IMR-90 (cell line): ENCODE measurements at regions not wholly inside any gene's neighbourhood (a gene's known extent, or its start where the extent isn't known, plus 50 kb on each side); places are given as distances from the start of the nearest gene placed in this dataset.

Experiments used
- ATAC-seq: fragments of 200-7000 bp; cut with Tn5 transposase; 2 replicates; pipeline ENCODE4 v1.9.1; 2020; ENCODE audit warnings: low read depth, mild to moderate bottlenecking, moderate library complexity
- BruUV-seq: library from RNA; stranded (reverse); fragments of 400-500 nt; replicated peaks from 2 replicates; lab custom pipeline; 2021; lab: Mats Ljungman, UMichigan
- CTCF ChIA-PET: fragments of 300-600 bp; formaldehyde crosslinking; extraction: SDS; loops from one replicate; lab custom pipeline; 2021; ENCODE audit warnings: antibody characterized with exemption; lab: Yijun Ruan, JAX
- POLR2A ChIA-PET: fragments of 300-600 bp; sonication (Branson Sonifier 250); formaldehyde crosslinking; loops from one replicate; lab custom pipeline; 2022; ENCODE audit warnings: antibody characterized with exemption; ENCODE audit not compliant: unreplicated experiment; lab: Charles Lee
- DNase-seq: peaks from one replicate; pipeline ENCODE4 v3.0.0; 2013
- H2AFZ ChIP-seq: replicated peaks from 2 replicates; pipeline ENCODE3; 2013; ENCODE audit warnings: low read length, mild to moderate bottlenecking; ENCODE audit not compliant: poor library complexity
- H2AK5ac ChIP-seq: 2 replicates; pipeline ENCODE4 v1.6.1; 2013; ENCODE audit warnings: low read depth, low read length, inconsistent platforms
- H2AK9ac ChIP-seq: replicated peaks from 2 replicates; pipeline ENCODE3; 2013; ENCODE audit warnings: mild to moderate bottlenecking, low read depth, low read length, moderate library complexity; ENCODE audit not compliant: poor library complexity
- H2BK120ac ChIP-seq: 2 replicates; pipeline ENCODE4 v1.6.1; 2013; ENCODE audit warnings: low read depth, low read length, inconsistent platforms
- H2BK15ac ChIP-seq: 3 replicates; pipeline ENCODE4 v1.6.1; 2013; ENCODE audit warnings: low read depth, low read length, inconsistent platforms
- H2BK20ac ChIP-seq: 2 replicates; pipeline ENCODE4 v1.6.1; 2013; ENCODE audit warnings: low read depth, mild to moderate bottlenecking, inconsistent platforms, low read length, moderate library complexity
- H2BK5ac ChIP-seq: 2 replicates; pipeline ENCODE4 v1.6.1; 2013; ENCODE audit warnings: mild to moderate bottlenecking, low read depth, low read length, inconsistent platforms; ENCODE audit not compliant: poor library complexity, severe bottlenecking
- H3K14ac ChIP-seq: replicated peaks from 2 replicates; pipeline ENCODE4 v1.6.1; 2013; ENCODE audit warnings: low read depth, low read length, inconsistent platforms
- H3K18ac ChIP-seq: 2 replicates; pipeline ENCODE4 v1.6.1; 2013; ENCODE audit warnings: low read depth, low read length, control low read depth
- H3K23ac ChIP-seq: 2 replicates; pipeline ENCODE4 v1.6.1; 2013; ENCODE audit warnings: low read depth, low read length, inconsistent platforms
- H3K27ac ChIP-seq: 2 replicates; pipeline ENCODE4 v1.5.1; 2013; ENCODE audit warnings: mild to moderate bottlenecking, control low read depth, low read length; ENCODE audit not compliant: insufficient read depth
- H3K27me3 ChIP-seq: 2 replicates; pipeline ENCODE4 v1.6.1; 2013; ENCODE audit warnings: low read length; ENCODE audit not compliant: control insufficient read depth, insufficient read depth
- H3K36me3 ChIP-seq: 2 replicates; pipeline ENCODE4 v1.6.1; 2013; ENCODE audit warnings: low read length, mixed read lengths; ENCODE audit not compliant: control insufficient read depth, insufficient read depth
- H3K4ac ChIP-seq: 2 replicates; pipeline ENCODE4 v1.6.1; 2013; ENCODE audit warnings: low read depth, low read length, inconsistent platforms
- H3K4me1 ChIP-seq: 2 replicates; pipeline ENCODE4 v1.6.1; 2013; ENCODE audit warnings: low read length, mixed read lengths; ENCODE audit not compliant: control insufficient read depth, insufficient read depth
- H3K4me2 ChIP-seq: 2 replicates; pipeline ENCODE4 v1.6.1; 2013; ENCODE audit warnings: low read depth, mild to moderate bottlenecking, control low read depth, low read length, moderate library complexity
- H3K4me3 ChIP-seq: 2 replicates; pipeline ENCODE4 v1.5.1; 2013; ENCODE audit warnings: low read depth, mild to moderate bottlenecking, control low read depth, low read length, moderate library complexity; ENCODE audit not compliant: insufficient read depth
- H3K56ac ChIP-seq: 2 replicates; pipeline ENCODE4 v1.6.1; 2013; ENCODE audit warnings: low read length, inconsistent platforms; ENCODE audit not compliant: insufficient read depth; ENCODE audit errors: extremely low read depth
- H3K79me1 ChIP-seq, 2 experiments: 2 replicates each; pipeline ENCODE4 v1.6.1; 2013; ENCODE audit warnings: low read length in 2 of 2, inconsistent platforms in 1 of 2, low read depth in 1 of 2
- H3K9ac ChIP-seq: 2 replicates; pipeline ENCODE4 v1.6.1; 2013; ENCODE audit warnings: low read depth, low read length, control low read depth
- H3K9me1 ChIP-seq: 2 replicates; pipeline ENCODE4 v1.6.1; 2013; ENCODE audit warnings: low read length, inconsistent platforms; ENCODE audit not compliant: insufficient read depth
- H3K9me3 ChIP-seq: 2 replicates; pipeline ENCODE4 v1.6.1; 2013; ENCODE audit warnings: low read length; ENCODE audit not compliant: control insufficient read depth, insufficient read depth
- H4K20me1 ChIP-seq: 2 replicates; pipeline ENCODE4 v1.6.1; 2013; ENCODE audit warnings: low read length, inconsistent platforms; ENCODE audit not compliant: insufficient read depth
- H4K5ac ChIP-seq: 2 replicates; pipeline ENCODE4 v1.6.1; 2013; ENCODE audit warnings: mild to moderate bottlenecking, low read depth, low read length, control low read depth
- H4K8ac ChIP-seq, 2 experiments: 2 replicates each; pipeline ENCODE4 v1.6.1; 2013; ENCODE audit warnings: low read depth in 2 of 2, low read length in 2 of 2, control low read depth in 1 of 2, inconsistent platforms in 1 of 2
- H4K91ac ChIP-seq: 2 replicates; pipeline ENCODE4 v1.6.1; 2013; ENCODE audit warnings: low read depth, low read length, inconsistent platforms; ENCODE audit not compliant: insufficient read depth
- BHLHE40 ChIP-seq: fragments of 150-350 bp; IDR thresholded peaks from 2 replicates; pipeline ENCODE4 v1.6.1; 2016; ENCODE audit warnings: mild to moderate bottlenecking, low read depth, low read length
- CEBPB ChIP-seq: IDR thresholded peaks from 2 replicates; pipeline ENCODE4 v1.6.1; 2012; ENCODE audit warnings: low read depth, low read length, improper control_type of control experiment
- CHD1 ChIP-seq: IDR thresholded peaks from 2 replicates; pipeline ENCODE4 v1.6.1; 2012; ENCODE audit warnings: low read depth, low read length, improper control_type of control experiment
- ELK1 ChIP-seq: fragments of 150-350 bp; IDR thresholded peaks from 2 replicates; pipeline ENCODE4 v1.6.1; 2016; ENCODE audit warnings: low read depth, mild to moderate bottlenecking, low read length, moderate library complexity, borderline replicate concordance
- FOS ChIP-seq: fragments of 150-350 bp; IDR thresholded peaks from 2 replicates; pipeline ENCODE4 v1.6.1; 2016; ENCODE audit warnings: low read depth, low read length
- MAFK ChIP-seq: IDR thresholded peaks from 2 replicates; pipeline ENCODE4 v1.6.1; 2012; ENCODE audit warnings: low read depth, low read length, improper control_type of control experiment
- MAZ ChIP-seq: IDR thresholded peaks from 2 replicates; pipeline ENCODE4 v1.6.1; 2012; ENCODE audit warnings: low read depth, mild to moderate bottlenecking, low read length, improper control_type of control experiment, moderate library complexity, borderline replicate concordance
- MXI1 ChIP-seq: IDR thresholded peaks from 2 replicates; pipeline ENCODE4 v1.6.1; 2012; ENCODE audit warnings: low read depth, mild to moderate bottlenecking, low read length, moderate library complexity, borderline replicate concordance
- NFE2L2 ChIP-seq: fragments of 150-350 bp; IDR thresholded peaks from 2 replicates; pipeline ENCODE4 v1.6.1; 2016; ENCODE audit warnings: low read depth, mild to moderate bottlenecking, low read length
- RAD21 ChIP-seq: IDR thresholded peaks from 2 replicates; pipeline ENCODE4 v1.6.1; 2012; ENCODE audit warnings: low read length, improper control_type of control experiment
- RCOR1 ChIP-seq: IDR thresholded peaks from 2 replicates; pipeline ENCODE4 v1.6.1; 2012; ENCODE audit warnings: mild to moderate bottlenecking, low read length, improper control_type of control experiment; ENCODE audit not compliant: insufficient replicate concordance
- RFX5 ChIP-seq: IDR thresholded peaks from 2 replicates; pipeline ENCODE4 v1.8.0; 2012; ENCODE audit warnings: low read depth, mild to moderate bottlenecking, low read length, moderate library complexity
- SMC3 ChIP-seq: fragments of 150-350 bp; IDR thresholded peaks from 2 replicates; pipeline ENCODE4 v1.6.1; 2016; ENCODE audit warnings: low read depth, mild to moderate bottlenecking, antibody characterized with exemption, low read length, moderate library complexity
- WGBS, 2 experiments: methylation state at CpG; one replicate each; pipeline versions ENCODE4 v1.1.5 to v1.1.7; 2013; ENCODE audit warnings: missing lambda C conversion rate in 2 of 2; ENCODE audit not compliant: insufficient read length in 1 of 2; ENCODE audit errors: extremely low coverage in 2 of 2; 5-methylcytosine and 5-hydroxymethylcytosine counted together
- dilution Hi-C: fragments of 300-500 bp; cut with HindIII; formaldehyde crosslinking; loops from one replicate; pipeline ENCODE4 v1.14.3; 2018; ENCODE audit warnings: low sequenced_read_pairs; ENCODE audit not compliant: unreplicated experiment
- in situ Hi-C: fragments of 300-500 bp; cut with MboI; formaldehyde crosslinking; loops from 3 replicates; pipeline ENCODE4 v1.14.3; 2019; ENCODE audit warnings: low sequenced_read_pairs, inconsistent platforms, mixed read lengths
- intact Hi-C: fragments of 100-400 bp; cut with micrococcal nuclease; formaldehyde crosslinking; loops from 2 replicates; pipeline ENCODE4 v1.10.0; 2022
- TF ChIP-seq, protein P1 (sequence below): conservative IDR thresholded peaks from 2 replicates; pipeline ENCODE4 v1.5.1; 2012; ENCODE audit warnings: mild to moderate bottlenecking, low read depth, low read length, improper control_type of control experiment

DNA sequence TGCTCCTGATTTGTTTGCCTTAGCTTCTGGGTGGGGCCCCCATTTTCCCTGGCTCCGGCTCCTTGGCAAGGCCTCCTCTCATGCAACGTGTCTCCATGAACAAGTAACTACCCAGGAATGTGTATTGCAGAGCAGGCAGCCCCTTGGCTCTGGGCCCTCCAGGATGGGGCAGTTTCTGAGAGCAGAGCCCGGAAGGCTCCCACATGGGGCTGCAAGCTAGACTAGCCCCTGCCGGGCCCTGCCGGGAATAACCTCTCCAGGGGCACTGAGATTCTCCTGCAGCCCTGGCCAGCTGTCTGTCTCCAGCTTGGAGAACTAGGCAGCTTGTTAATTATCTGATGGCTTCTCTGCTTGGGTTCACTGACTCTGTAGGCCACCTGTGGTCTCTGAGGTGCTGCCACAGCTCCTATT lies 184.0 kb upstream of the INHBA start:
- no peaks in the 10 kb centered on the region for H3K36me3 ChIP-seq
- WGBS, 2 experiments, result no CpG with 5 or more reads among the region's 5 CpGs
- H3K9me1 ChIP-seq, result peaks cover 35% of the 10 kb centered on the region
- BruUV-seq, result no TSS peak
- CTCF ChIA-PET, result interaction anchor here (0.6 to 1.4 kb wide), 7 partner anchors 10 to 155 kb away, joined by 3 to 5 read pairs (median 3); no protein-coding TSS in a partner anchor
- H4K5ac ChIP-seq, result peak overlapping the region; percentile 94
- peak overlapping the region; percentile 88 for H2AK9ac ChIP-seq
- peak overlapping the region; percentile 97 for H3K4ac ChIP-seq
- peaks cover 45% of the 10 kb centered on the region for H3K4me1 ChIP-seq
- H4K91ac ChIP-seq, result peak overlapping the region; percentile 93
- dilution Hi-C loops (no loop called here), intact Hi-C loops (loop anchor here (1.0 to 10.0 kb wide), 2 partner anchors 29 to 182 kb away; partner anchors contain the start of gene INHBA), in situ Hi-C loops (no loop called here)
- H3K9ac ChIP-seq, result peak overlapping the region; percentile 66
- no peak overlapping the region for H3K4me3 ChIP-seq
- H2BK15ac ChIP-seq, result peak overlapping the region; percentile 99; the same call in 2 of the 3 replicates
- peaks cover 0 to 19% of the 10 kb centered on the region in 2 experiments; a peak in 2 of 4 replicates for H3K79me1 ChIP-seq
- H4K8ac ChIP-seq, result peak overlapping the region; percentile 94 to 95
- H3K14ac ChIP-seq, result peak overlapping the region; percentile 98
- H3K27ac ChIP-seq, result peak overlapping the region; percentile 95
- DNase-seq (peak; percentile 98), ATAC-seq (peak; percentile 86)
- H3K9me3 ChIP-seq, result no peaks in the 10 kb centered on the region
- peak; percentile 53 for TF ChIP-seq SMC3
- peak; percentile 91 for TF ChIP-seq CEBPB
- no peak for TF ChIP-seq CHD1
- TF ChIP-seq NFE2L2, result no peak
- TF ChIP-seq MAZ, result peak; percentile 97
- TF ChIP-seq ELK1, result no peak
- TF ChIP-seq FOS, result peak; percentile 64
- TF ChIP-seq RFX5, result no peak
- TF ChIP-seq MAFK, result no peak
- TF ChIP-seq, protein P1, sequence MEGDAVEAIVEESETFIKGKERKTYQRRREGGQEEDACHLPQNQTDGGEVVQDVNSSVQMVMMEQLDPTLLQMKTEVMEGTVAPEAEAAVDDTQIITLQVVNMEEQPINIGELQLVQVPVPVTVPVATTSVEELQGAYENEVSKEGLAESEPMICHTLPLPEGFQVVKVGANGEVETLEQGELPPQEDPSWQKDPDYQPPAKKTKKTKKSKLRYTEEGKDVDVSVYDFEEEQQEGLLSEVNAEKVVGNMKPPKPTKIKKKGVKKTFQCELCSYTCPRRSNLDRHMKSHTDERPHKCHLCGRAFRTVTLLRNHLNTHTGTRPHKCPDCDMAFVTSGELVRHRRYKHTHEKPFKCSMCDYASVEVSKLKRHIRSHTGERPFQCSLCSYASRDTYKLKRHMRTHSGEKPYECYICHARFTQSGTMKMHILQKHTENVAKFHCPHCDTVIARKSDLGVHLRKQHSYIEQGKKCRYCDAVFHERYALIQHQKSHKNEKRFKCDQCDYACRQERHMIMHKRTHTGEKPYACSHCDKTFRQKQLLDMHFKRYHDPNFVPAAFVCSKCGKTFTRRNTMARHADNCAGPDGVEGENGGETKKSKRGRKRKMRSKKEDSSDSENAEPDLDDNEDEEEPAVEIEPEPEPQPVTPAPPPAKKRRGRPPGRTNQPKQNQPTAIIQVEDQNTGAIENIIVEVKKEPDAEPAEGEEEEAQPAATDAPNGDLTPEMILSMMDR, result peak; percentile 56
- TF ChIP-seq RAD21, result peak; percentile 72
- no peak for TF ChIP-seq MXI1
- TF ChIP-seq BHLHE40, result peak; percentile 27; the same call in 1 of the 2 replicates
- TF ChIP-seq RCOR1, result peak; percentile 58
- H2AK5ac ChIP-seq, result peak overlapping the region; percentile 98
- H3K27me3 ChIP-seq, result no peaks in the 10 kb centered on the region
- H2BK120ac ChIP-seq, result peak overlapping the region; percentile 97
- H2BK20ac ChIP-seq, result peak overlapping the region; percentile 99
- peak overlapping the region; percentile 92 for H3K18ac ChIP-seq
- H4K20me1 ChIP-seq, result no peaks in the 10 kb centered on the region
- peak overlapping the region; percentile 95 for H3K23ac ChIP-seq
- peak overlapping the region; percentile 77 for H2AFZ ChIP-seq
- POLR2A ChIA-PET, result no interaction called here
- peak overlapping the region; percentile 96 for H2BK5ac ChIP-seq
- H3K56ac ChIP-seq, result peak overlapping the region; percentile 97
- peak overlapping the region; percentile 60 for H3K4me2 ChIP-seq
